ENCODE measurements at regions not wholly inside any gene's neighbourhood (a gene's known extent, or its start where the extent isn't known, plus 50 kb on each side); places are given as distances from the start of the nearest gene placed in this dataset.
"Not testable (repeated sequence)": the region's sequence is repeated elsewhere in the genome, so short reads cannot be mapped to it uniquely, and the experiment has no call there.

- TF ChIP-seq CTCF, POLR2A (IDR thresholded peaks at IDR 0.05): not testable (repeated sequence)
Measured at GRCh38 chr3:195642311-195642710, 58.6 kb upstream of the APOD start.
